Mucosa of descending colon (tissue), 3 donors: ENCODE measurements at regions not wholly inside any gene's neighbourhood (a gene's known extent, or its start where the extent isn't known, plus 50 kb on each side); places are given as distances from the start of the nearest gene placed in this dataset.

ENCODE experiments used
- ATAC-seq: fragments of 200-7000 bp; cut with Tn5 transposase; one replicate; pipeline ENCODE4 v1.9.1; 2020; ENCODE audit warnings: mild to moderate bottlenecking, moderate library complexity
- DNase-seq, 3 donors: peaks; one replicate each; pipeline ENCODE4 v3.0.0-alpha.2; 2020
- H3K36me3 ChIP-seq: fragments of 200-600 bp; one replicate; pipeline ENCODE4 v1.8.0; 2021; ENCODE audit warnings: low read depth, mild to moderate bottlenecking
- H3K4me1 ChIP-seq: fragments of 200-600 bp; one replicate; pipeline ENCODE4 v1.8.0; 2021; ENCODE audit warnings: low read depth, mild to moderate bottlenecking
- H3K4me3 ChIP-seq: fragments of 200-600 bp; one replicate; pipeline ENCODE4 v1.8.0; 2021; ENCODE audit warnings: mild to moderate bottlenecking
- H3K9me3 ChIP-seq: fragments of 200-600 bp; one replicate; pipeline ENCODE4 v1.8.0; 2021; ENCODE audit warnings: mild to moderate bottlenecking
- intact Hi-C, 2 donors: fragments of 100-400 bp; cut with DNase I in 1 of 2; cut with micrococcal nuclease in 1 of 2; formaldehyde crosslinking; loops; one replicate each; pipeline versions ENCODE4 v1.11.0 to v1.11.1; 2022; cut with DNase I, micrococcal nuclease
- TF ChIP-seq, protein P1 (sequence below): fragments of 200-600 bp; IDR thresholded peaks from one replicate; pipeline ENCODE4 v1.8.0; 2022; ENCODE audit warnings: antibody characterized with exemption, mild to moderate bottlenecking
- donor health status: DM: no; HTN: no; CAD: no; lungs with moderate emphysema.
- donor health status: DM: no; HTN: no; CAD: no.
- donor health status: DM: no; HTN: yes; CAD: no.

- H3K4me1 ChIP-seq = no peaks in the 10 kb centered on the region
- H3K36me3 ChIP-seq = no peaks in the 10 kb centered on the region
- H3K4me3 ChIP-seq = no peak overlapping the region
- no peak for DNase-seq
- intact Hi-C loops = no loop called here
- no peak for ATAC-seq
- TF ChIP-seq, protein P1, sequence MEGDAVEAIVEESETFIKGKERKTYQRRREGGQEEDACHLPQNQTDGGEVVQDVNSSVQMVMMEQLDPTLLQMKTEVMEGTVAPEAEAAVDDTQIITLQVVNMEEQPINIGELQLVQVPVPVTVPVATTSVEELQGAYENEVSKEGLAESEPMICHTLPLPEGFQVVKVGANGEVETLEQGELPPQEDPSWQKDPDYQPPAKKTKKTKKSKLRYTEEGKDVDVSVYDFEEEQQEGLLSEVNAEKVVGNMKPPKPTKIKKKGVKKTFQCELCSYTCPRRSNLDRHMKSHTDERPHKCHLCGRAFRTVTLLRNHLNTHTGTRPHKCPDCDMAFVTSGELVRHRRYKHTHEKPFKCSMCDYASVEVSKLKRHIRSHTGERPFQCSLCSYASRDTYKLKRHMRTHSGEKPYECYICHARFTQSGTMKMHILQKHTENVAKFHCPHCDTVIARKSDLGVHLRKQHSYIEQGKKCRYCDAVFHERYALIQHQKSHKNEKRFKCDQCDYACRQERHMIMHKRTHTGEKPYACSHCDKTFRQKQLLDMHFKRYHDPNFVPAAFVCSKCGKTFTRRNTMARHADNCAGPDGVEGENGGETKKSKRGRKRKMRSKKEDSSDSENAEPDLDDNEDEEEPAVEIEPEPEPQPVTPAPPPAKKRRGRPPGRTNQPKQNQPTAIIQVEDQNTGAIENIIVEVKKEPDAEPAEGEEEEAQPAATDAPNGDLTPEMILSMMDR = no peak
- H3K9me3 ChIP-seq = no peaks in the 10 kb centered on the region
Measured at GRCh38 chr11:34744511-34744910, 123.6 kb downstream of the EHF start.

- TF ChIP-seq, protein P1 = no peak
- no peak for DNase-seq
- H3K9me3 ChIP-seq = peaks cover 4% of the 10 kb centered on the region
- no peak for ATAC-seq
- H3K4me1 ChIP-seq = no peaks in the 10 kb centered on the region
- H3K4me3 ChIP-seq = no peak overlapping the region
- no peaks in the 10 kb centered on the region for H3K36me3 ChIP-seq
- intact Hi-C loops = no loop called here
Measured at GRCh38 chr11:34738237-34738636, 117.3 kb downstream of the EHF start.

DNA sequence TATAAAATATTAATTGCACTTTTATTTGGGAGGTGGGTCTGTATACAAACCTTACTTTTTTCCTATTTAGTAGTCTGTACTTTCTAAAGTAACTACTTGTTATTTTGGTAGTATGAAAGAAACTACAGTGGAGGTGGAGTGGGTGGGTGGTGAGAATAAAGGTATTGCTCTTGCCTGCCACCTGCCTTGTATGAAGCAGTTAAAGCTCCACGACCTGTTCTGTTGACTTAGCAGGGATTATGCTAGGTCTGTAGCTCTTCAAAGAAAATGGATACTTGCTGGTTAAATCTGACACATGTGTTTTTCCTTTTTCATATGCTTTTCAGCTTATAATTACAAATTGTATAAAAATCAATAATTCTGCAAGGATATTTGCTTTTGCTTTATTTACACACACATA, 111.9 kb downstream of the EHF start:
- ATAC-seq (peak; percentile 51), DNase-seq (no peak)
- H3K4me1 ChIP-seq = no peaks in the 10 kb centered on the region
- H3K4me3 ChIP-seq = no peak overlapping the region
- TF ChIP-seq, protein P1 = no peak
- no peaks in the 10 kb centered on the region for H3K9me3 ChIP-seq
- H3K36me3 ChIP-seq = no peaks in the 10 kb centered on the region
- intact Hi-C loops = no loop called here

DNA sequence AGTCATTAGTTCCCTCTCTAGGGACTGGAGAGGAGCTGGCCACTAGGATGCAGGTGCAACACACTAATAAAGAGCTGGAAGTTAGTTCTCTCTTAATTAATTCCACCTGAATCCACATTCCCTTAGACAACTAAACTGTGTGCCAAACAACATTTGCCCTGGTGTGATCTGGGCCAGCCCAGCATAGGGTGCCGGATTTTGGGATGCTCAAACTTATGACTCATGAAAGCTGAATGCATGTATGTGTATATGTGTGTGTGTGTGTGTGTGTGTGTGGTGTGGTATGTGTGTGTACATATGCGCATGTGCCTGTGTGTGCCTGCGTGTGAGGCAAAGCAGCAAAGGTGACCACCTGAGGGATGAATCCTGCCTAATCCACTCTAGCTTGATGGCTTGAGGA, 110.7 kb downstream of the EHF start:
- TF ChIP-seq, protein P1 = no peak
- H3K4me1 ChIP-seq = no peaks in the 10 kb centered on the region
- no peaks in the 10 kb centered on the region for H3K36me3 ChIP-seq
- ATAC-seq = no peak
- no peak for DNase-seq
- intact Hi-C loops = no loop called here
- H3K9me3 ChIP-seq = no peaks in the 10 kb centered on the region
- no peak overlapping the region for H3K4me3 ChIP-seq

DNA sequence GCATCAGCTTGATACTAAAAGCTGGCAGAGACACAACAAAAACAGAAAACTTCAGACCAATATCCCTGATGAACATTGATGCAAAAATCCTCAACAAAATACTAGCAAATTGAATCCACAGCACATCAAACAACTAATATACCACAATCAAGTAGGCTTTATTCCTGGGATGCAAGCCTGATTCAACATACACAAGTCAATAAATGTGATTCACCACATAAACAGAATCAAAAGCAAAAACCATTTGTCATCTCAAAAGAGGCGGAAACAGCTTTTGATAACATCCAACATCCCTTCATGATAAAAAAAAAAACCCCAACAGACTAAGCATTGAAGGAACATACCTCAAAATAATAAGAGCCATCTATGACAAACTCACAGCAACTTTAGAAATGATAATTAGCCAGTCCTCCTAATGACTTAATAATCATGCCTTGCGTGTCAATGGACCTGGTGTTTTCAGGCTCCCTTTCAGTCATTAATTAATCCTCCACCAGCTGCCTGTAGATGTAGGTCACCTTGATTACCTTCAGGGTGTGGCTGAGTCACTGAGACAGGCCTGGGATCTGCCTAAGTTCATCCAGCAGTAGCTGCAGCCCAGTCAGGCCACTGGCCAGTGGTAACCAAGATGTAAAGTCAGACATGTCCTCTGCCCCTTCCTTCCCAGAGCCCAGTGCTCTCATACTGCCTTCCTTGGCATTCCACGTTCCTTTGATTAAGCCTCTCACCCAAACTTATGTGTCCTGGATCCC, 109.8 kb downstream of the EHF start:
- intact Hi-C loops = no loop called here
- no peaks in the 10 kb centered on the region for H3K4me1 ChIP-seq
- H3K9me3 ChIP-seq = no peaks in the 10 kb centered on the region
- TF ChIP-seq, protein P1 = no peak
- no peaks in the 10 kb centered on the region for H3K36me3 ChIP-seq
- DNase-seq = no peak
- no peak overlapping the region for H3K4me3 ChIP-seq
- peak; percentile 63 for ATAC-seq

- no peaks in the 10 kb centered on the region for H3K9me3 ChIP-seq
- DNase-seq (no peak), ATAC-seq (no peak)
- intact Hi-C loops = no loop called here
- H3K4me3 ChIP-seq = no peak overlapping the region
- TF ChIP-seq, protein P1 = no peak
- no peaks in the 10 kb centered on the region for H3K4me1 ChIP-seq
- H3K36me3 ChIP-seq = no peaks in the 10 kb centered on the region
Measured at GRCh38 chr11:34728609-34729008, 107.7 kb downstream of the EHF start.
